Glomerular visceral epithelial cell (primary cell): ENCODE measurements at regions not wholly inside any gene's neighbourhood (a gene's known extent, or its start where the extent isn't known, plus 50 kb on each side); places are given as distances from the start of the nearest gene placed in this dataset.
"Not testable (repeated sequence)": the region's sequence is repeated elsewhere in the genome, so short reads cannot be mapped to it uniquely, and the experiment has no call there.

Experiments
- DNase-seq: peaks from one replicate; pipeline ENCODE4 v3.0.0-alpha.2; 2016; ENCODE audit errors: extremely low spot score

DNA sequence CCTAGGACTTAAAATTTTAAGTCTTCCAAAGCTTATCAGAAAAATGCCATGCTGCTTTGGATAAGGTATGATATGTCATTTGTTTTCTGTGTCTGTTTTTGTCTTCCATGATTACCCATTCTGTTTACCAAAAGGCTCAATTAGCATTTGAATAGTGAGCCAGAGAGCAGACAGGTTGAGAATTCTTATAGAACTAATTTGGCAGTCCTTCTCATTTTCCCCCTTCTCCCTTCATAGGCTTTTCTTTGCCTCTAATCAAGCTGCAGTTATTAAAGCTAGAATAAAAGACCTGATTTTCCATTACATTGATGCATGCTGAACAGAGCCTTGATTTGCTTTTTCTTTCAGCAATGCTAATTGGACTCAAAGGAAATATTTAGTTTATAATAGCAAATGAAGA is 993.0 kb downstream of the MAT2B start:
- no peak for DNase-seq

DNA sequence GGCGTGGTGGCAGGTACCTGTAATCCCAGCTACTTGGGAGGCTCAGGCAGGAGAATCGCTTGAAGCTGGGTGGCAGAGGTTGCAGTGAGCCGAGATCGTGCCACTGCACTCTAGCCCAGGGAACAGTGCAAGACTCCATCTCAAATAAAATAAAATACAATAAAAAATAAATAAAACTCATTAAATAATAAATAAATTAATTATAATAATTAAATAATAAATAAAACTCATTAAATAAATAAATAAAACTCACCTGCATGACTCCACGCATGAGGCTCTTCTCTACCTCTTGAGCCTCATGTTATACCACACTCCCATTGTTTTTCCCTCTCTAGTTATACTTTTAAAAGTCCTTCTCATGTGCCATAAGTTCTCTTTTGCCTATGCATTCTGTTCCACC is 995.4 kb downstream of the MAT2B start:
- DNase-seq: no peak

DNA sequence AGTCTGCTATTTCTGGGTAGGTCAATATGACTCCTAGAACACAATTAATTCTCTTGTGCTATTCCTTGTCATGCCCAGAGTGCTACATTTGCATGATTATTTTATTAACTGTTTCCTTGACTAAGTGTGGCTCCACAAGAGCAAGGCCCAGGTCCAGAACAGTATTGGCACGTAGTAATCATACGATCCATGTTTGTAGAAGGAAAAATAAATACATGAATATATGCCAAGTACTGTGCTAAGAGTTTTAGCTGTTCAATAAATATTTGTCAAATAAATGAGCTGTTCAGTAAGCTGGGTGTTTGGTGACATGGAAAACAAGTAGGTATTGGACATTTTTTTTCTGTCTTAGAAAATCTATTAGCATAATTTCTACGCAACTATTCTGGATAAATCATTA is 995.9 kb downstream of the MAT2B start:
- no peak for DNase-seq

DNA sequence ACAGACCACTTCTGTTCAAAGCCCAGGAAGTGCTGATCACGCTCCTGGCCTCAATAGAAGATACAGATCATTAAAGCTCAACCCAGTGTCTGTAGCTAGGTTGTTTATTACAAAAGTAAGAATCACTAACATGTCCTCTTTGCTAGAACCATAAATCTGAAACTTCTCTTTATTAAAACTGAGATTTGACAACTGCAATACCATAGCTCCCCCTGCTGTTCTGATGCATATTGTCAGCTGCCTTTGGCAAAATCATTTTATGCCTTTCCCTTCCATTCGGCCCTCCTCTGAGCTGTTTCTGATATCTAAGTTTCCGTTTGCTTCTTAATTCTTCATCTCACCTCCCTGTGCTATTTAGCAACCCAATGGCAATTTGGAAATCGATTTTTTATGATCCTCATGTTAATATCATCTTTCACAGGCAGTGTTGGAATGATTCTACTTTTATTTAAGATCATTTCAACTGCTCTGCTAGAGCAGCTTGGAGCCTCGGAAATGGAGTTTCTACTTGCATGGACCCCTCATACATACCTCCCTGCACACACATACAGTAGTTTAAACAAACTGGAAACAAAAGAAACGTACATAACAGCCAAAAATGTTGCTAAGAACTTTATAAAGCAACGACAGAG is 998.8 kb downstream of the MAT2B start:
- peak; percentile 63 for DNase-seq

DNA sequence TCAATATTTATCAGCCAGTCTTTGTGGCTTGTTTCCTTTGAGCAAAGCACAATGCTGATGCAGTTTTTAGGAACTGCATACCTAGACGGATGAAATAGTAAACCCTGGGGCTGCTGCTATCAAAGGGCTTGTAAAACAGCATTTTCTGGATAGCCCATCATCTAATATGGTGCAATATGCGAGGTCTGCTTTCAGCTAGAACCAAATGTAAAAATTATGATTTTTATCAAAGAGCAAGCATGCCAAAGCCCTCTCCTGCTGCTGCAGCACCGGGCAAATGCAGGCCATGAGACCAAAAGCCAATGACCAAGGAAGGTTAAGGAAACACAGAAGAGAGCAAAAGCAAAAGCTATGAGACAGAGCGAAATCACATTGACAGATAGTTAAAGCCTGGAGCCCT is 1000.4 kb downstream of the MAT2B start:
- no peak for DNase-seq

DNA sequence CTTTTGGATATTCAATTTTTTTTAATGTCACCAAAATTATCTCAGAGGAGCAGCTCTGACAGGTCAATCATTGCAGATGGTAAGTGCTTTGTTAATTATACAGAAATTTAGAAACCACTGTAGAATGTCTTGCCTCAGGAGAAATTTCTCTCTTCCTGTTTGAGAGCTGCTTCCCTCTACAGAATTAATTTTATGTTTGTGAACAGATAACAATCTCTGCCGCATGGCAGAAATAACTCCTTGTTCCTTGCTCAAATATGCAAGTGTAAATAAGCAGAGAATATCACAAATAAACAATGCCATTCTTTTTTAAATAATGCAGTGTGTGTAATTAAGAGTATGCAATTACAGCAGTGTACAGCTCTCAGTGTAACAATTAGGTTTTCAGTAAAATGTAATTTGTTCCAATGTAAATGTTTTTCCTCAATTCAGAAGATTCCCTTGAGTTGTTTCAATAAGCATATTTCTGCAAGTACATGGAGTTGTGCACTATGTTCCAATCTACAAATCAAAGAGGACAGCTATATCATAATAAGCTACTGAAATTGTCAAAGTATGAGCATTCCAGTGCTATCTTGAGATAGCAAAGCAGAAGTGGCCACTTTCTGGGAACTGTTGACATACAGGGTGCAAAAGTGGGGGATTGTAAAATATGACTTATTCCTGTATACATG is 1012.8 kb downstream of the MAT2B start:
- DNase-seq: no peak

DNA sequence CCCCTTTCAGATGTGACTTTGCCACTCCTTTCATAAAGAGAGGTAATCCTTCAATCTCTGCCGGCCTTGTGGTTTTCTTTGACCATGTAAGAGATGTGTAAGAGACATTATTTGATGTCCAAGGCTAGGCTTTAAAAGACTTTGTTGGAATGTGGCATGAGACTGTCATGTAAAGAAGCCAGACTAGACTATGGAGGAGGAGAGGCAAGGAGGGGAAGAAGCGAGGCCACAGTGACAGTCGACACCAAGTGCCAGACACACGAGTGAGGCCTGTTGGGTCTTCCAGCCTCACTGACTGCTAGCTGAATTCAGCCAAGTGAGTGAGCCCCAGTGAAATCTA is 1013.3 kb downstream of the MAT2B start:
- DNase-seq: no peak

DNA sequence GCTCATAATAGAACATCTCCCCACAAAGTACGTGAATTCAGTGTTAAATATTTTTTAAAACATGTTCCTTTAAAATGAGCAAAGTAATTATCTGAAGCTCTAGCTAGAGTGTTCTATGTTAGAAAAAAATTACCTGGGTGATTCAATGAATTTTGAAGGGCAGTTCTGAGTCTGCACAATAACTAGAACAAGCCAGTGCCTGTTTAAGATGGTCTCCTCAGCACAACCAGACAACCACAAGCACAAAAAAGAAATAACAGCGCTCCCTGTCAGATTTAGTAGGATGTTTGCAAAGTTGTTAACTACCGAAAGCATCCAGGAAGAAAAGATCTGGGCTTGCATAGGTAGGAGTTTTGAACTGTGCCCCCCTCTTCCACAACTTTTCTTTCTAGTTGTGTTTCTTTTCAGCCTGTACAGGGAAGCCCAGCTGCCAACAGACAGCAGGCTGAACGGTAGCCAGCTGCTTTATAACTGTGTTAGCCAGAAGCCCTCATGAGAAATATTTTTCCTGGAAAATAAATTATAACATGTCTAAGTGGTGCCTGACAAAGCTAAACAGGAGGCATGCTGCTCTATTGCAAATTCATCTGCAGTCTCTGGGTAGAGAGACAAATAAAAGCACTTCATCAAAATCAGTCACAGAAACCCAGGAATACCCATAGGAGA is 1026.9 kb downstream of the MAT2B start:
- DNase-seq: no peak

DNA sequence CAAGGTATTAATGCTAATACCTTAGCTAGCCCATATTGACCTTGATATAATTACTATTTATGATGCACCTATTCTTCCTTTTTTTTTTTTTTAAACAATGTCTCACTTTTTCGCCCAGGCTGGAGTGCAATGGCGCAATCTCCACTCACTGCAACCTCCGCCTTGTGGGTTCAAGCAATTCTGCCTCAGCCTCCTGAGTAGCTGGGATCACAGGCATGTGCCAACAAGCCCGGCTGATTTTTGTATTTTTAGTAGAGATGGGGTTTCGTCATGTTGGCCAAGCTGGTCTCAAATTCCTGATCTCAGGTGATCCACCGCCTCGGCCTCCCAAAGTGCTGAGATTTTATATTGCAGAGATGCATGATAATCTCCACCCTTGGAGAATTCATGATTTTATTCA is 1028.0 kb downstream of the MAT2B start:
- not testable (repeated sequence) for DNase-seq

DNA sequence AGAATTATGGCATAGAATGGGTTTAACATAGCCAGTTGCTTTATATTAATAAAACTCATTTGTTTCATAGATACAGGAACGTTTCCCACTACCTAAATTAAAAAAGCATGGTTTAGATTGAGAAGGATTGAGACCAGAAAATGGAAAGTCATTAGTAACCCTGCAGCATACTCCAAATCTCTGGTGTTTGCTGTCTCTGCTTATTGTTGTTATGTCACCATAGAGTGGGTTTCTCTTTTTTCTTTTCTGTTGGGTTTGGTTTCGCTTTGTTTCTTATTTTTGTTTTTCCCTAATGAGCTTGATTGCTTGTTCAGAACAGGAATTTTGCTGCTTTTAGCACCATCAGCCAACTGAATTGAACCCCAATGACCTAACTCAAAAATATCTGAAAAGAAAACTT is 1034.8 kb downstream of the MAT2B start:
- DNase-seq: no peak

DNA sequence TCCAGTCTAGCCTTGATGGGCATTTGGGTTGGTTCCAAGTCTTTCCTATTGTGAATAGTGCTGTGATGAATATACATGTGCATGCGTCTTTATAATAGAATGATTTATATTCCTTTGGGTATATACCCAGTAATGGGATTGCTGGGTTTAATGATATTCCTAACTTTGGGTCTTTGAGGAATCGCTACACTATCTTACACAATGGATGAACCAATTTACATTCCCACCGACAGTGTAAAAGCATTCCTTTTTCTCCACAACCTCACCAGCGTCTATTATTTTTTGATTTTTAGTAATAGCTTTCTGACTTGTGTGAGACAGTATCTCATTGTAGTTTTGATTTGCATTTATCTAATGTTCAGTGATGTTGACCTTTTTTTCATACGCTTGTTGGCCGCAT is 1040.1 kb downstream of the MAT2B start:
- no peak for DNase-seq

DNA sequence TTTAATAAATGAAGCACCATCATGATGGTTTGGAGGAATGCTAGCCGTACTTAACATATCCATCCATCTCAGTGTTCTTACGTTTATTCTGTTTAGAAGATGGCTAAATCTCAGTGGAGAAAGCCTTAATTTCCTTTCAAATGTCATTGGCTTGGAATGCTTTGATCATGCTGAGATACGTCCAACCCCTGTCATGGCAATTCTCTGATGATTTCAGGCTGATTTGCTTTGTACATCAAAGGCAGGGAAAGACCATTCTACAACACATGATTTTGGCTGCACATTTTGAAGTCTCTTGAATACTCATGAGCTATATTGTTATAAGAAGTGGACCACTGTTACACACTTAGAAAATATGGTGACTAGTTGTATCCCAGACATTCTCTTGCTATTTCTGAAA is 1048.4 kb downstream of the MAT2B start:
- no peak for DNase-seq

DNA sequence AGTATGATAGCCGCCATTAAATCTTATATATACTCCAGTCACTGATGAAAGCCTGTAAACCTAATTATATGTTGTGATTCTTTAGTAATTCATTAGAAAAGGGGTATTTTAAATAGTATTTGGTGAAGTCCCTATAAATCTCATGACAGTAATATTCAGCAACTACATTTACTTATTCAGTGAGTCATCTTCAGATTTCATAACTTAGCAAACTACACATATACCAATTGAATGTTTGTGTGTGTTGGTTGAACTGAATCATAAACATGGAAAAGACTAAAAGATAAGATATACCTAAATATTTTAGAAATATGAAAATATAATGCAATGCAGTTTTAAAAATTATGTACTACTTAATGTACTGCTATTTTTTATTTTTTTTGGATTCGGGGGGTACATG is 1050.4 kb downstream of the MAT2B start:
- DNase-seq: no peak

DNA sequence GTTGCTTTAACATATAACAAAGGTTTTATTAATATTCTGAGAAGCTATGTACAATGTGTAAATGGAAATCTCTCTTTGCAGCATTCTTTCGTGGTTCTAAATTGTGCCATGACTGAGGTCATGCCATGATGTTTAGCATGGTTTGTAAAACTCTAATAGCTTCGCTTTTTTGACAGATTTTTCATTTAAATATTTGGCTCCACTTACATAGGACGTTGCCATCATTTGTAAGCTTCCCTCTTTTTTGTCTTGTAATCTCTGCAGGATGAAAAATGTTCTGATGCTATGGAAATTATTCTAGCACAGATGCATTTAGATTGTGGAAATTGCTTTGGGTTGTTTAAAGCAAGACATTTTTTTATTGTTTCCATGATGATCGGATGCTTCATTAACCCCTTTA is 1054.8 kb downstream of the MAT2B start:
- no peak for DNase-seq

DNA sequence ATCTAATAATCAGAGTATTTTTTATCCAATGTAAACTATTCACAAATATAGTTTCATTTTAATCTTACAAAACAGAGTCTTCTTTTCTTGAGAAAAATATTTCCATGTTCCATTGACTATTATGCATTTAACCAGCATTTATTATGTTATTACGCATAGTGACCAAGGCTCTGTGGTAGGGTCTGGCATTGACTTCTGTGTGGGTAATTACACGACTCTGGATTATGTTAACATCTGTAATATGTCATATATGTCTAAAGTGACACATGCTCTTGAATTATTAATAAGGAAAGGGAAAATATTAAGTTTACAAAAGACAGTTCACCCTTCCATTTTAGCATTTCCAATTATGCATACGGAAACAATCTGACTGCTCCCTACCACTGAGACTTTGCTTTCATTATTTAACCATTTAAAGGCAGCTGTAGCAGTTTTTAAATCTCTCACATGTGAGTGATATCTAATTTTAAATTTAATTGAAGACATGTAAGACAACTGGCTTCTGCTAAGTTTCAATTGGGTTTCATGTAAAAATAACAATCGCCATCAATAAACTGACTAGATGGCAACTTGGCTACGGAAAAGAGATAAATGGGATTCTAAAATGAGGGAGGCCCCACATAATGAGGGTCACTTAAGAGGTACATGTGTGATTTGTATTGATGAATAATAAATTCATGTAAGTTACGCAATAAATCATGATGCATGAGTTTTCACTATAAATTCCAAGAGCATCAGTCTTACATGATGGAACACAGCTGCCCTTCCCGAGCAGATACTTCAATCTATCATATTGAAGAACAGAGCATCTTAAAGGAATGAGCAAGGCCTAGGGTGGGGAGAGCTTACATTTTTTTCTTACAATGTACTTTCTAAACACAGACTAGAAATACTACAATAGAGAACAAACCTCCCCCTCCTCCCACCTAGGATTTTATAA is 1056.8 kb downstream of the MAT2B start:
- no peak for DNase-seq

DNA sequence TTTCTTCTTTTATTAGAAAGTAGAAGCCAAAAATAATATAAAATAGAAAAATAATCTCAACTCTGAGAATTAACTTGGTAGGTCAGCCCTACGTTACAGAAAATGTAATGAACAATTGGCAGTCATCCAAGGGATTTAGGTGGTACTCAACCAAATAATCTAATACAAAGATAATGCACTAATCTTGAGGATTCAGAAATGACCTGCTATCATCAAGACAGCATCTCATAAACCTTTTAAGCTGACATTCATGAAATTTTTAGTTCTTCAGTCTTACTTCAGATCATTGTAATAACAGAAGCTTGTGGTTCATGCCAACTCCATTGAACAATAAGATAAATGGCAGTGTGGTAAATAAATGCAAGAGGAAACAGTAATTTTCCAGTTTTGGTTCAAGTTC is 1058.0 kb downstream of the MAT2B start:
- no peak for DNase-seq

DNA sequence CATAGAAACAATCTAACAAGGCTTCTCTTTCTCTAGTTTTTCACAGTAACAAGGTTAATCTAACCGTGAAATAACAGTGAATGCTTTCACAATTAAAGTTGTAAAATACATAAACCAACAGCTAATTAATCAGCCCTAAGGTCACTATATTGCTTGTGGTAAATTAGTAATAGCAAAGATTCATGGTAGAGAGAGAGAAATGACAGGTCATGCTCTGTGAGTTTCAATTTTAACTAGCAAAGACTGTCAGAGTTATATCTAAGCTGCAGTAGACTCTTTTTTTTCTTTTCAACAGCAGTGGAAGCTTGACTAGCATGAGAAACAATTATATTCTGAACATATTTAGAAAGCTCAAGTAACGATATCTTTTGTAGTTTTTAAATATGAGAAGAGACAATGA is 1068.0 kb downstream of the MAT2B start:
- no peak for DNase-seq

DNA sequence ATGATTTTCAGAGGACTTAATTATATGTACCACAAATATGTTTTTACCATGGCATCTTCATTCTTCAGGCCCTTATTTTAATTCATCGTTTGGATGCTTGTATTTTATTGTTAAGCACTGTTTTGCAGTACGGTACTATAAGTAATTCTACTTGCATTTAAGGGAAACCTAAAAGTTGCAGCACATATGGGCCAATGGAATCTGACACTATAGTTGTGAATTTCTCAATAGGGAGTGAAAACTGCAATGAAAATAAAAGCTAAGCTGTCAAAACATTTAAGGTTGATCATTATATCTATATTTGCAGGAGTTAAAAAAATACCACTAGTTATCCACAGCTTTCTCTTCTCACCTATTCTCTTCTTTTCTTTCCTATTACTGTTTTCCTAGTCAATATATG is 1071.8 kb downstream of the MAT2B start:
- DNase-seq: no peak

DNA sequence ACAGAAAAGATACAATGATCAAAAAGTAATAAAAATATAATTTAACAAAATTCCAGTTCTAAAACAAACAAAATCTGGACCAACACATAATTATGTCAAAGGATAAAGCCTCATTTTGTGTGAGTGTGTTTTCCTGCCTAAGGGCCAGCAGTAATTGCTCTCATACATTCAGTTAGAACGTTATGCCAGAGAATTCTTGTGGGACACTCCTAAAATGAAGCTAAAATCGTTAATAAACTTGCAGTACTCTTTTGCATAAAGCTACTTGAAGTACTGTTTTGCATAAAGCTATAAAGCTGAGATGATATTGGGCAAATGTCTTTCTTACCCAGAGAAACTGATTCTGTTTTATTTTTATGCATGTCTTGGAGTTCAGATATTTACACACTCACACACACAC is 1072.3 kb downstream of the MAT2B start:
- no peak for DNase-seq

DNA sequence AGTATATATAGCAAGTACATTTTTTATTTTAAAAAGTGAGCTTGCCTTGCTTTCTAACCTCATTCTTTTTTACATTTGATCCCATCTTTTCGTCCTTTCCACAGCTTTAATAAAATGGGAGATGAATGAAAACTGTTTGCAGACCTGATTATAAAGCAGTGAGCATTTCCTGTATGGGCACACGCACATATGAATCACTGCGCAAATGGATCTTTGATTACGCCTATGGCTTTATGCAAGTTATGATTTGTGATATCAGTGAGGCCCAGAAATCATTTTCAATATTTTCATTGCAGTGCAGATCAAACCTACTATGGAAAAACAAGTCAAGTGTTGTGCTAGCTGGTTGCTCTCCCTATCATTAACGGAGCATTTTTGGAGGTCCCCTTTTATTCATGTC is 1073.0 kb downstream of the MAT2B start:
- no peak for DNase-seq

DNA sequence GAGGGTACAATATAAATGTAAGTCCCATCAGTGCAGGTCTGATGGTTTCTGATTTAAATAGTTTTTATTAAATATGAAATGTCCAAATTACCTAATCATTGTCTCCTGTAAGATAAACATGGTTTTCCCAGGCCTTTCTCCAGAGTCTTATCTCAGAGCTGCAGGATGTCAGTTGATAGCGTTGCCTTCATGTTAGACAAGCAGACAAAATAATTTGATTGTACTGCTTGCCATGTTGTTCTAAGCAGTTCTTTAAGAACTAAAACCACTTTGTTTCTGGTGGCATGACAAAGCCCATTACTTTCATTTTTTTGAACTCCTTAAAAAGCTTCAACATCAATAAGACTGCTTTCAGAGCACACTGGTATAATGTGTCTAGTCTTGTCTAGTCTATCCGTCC is 1073.5 kb downstream of the MAT2B start:
- DNase-seq: no peak

DNA sequence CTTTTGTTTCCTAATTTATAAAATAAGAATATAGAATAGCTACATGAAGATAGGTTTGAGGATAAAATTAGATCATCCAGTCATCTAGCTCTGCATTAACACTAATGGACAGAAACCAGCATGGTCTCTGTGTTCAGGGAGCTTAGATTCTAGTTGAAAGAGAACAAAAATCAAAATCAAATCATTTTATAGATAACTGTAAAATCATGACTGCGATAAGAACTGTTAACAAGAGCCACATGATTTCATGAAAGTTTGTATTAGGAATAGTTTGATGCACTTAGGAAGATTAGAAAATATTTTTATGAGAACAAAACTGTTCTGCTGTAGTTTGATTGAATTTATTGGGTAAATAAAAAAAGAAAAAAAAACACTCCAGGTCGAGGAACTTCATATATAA is 1074.7 kb downstream of the MAT2B start:
- no peak for DNase-seq

DNA sequence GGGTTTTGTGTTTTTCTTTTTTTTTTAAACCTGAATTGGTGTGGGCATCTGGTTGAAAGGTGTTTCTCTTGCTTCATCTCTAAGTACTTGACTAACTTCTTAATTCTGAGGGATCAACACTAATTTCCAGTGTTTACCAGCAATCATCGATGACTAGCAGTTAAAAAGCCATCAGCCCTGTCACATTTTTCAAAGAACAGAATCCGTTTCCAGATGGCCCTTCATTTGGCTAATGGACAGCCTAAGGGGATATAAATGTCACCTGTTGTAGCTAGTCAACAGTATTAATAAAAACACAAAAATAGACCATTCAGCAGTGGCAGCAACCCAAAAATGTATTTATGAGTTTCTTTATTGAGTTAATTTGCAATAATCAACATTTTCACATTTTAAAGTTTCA is 1076.5 kb downstream of the MAT2B start:
- no peak for DNase-seq
